HepG2 (cell line): ENCODE measurements at regions not wholly inside any gene's neighbourhood (a gene's known extent, or its start where the extent isn't known, plus 50 kb on each side); places are given as distances from the start of the nearest gene placed in this dataset.
A peak's percentile ranks its signal among the peaks of the same experiment; 100 is the strongest.

Experiments used
- CEBPG ChIP-seq: IDR thresholded peaks from 2 replicates; pipeline ENCODE4 v1.6.1; 2016
- EEA1 ChIP-seq: sonication (generic); formaldehyde crosslinking; IDR thresholded peaks from 2 replicates; pipeline ENCODE4 v1.5.1; 2020; ENCODE audit warnings: mild to moderate bottlenecking, missing genetic modification reagents, borderline replicate concordance
- ELF1 ChIP-seq: sonication (generic); formaldehyde crosslinking; IDR thresholded peaks from 2 replicates; pipeline ENCODE4 v1.4.0; 2020; ENCODE audit warnings: missing genetic modification reagents
- FOSL2 ChIP-seq: sonication (generic); formaldehyde crosslinking; IDR thresholded peaks from 2 replicates; pipeline ENCODE4 v1.4.0; 2020; ENCODE audit warnings: missing genetic modification reagents
- HDAC2 ChIP-seq: sonication (generic); formaldehyde crosslinking; IDR thresholded peaks from 2 replicates; pipeline ENCODE4 v1.4.0; 2020; ENCODE audit warnings: missing genetic modification reagents
- ISL2 ChIP-seq: sonication (generic); formaldehyde crosslinking; IDR thresholded peaks from 2 replicates; pipeline ENCODE4 v1.5.0; 2020; ENCODE audit warnings: missing genetic modification reagents
- MED1 ChIP-seq: sonication (generic); formaldehyde crosslinking; IDR thresholded peaks from 2 replicates; pipeline ENCODE4 v1.4.0; 2020; ENCODE audit warnings: missing genetic modification reagents
- SMAD1 ChIP-seq: sonication (generic); formaldehyde crosslinking; IDR thresholded peaks from 2 replicates; pipeline ENCODE4 v1.4.0; 2020; ENCODE audit warnings: missing genetic modification reagents, low read depth, mild to moderate bottlenecking, borderline replicate concordance
- SOX13 ChIP-seq, 3 experiments: fragments of 450-650 bp in 1 of 3; sonication (generic) in 1 of 3; formaldehyde crosslinking in 1 of 3; IDR thresholded peaks in 2 of 3; conservative IDR thresholded peaks in 1 of 3; 2 replicates each; pipeline versions ENCODE4 v1.5.0 to v1.6.1; 2016 to 2020; ENCODE audit warnings: antibody characterized with exemption in 1 of 3, mild to moderate bottlenecking in 1 of 3, missing compliant biosample characterization in 1 of 3, missing genetic modification reagents in 1 of 3, moderate library complexity in 1 of 3
- SRY ChIP-seq: sonication (generic); formaldehyde crosslinking; IDR thresholded peaks from 2 replicates; pipeline ENCODE4 v1.8.0; 2022; ENCODE audit warnings: mild to moderate bottlenecking, missing genetic modification reagents
- THYN1 ChIP-seq: sonication (generic); formaldehyde crosslinking; IDR thresholded peaks from 2 replicates; pipeline ENCODE4 v1.8.1; 2023; ENCODE audit warnings: low read depth, mild to moderate bottlenecking, moderate library complexity, missing genetic modification reagents, borderline replicate concordance
- TMF1 ChIP-seq: sonication (generic); formaldehyde crosslinking; IDR thresholded peaks from 2 replicates; pipeline ENCODE4 v1.8.1; 2022; ENCODE audit warnings: low read depth, missing genetic modification reagents
- ZBTB7A ChIP-seq: sonication (generic); formaldehyde crosslinking; IDR thresholded peaks from 2 replicates; pipeline ENCODE4 v1.8.0; 2022; ENCODE audit warnings: mild to moderate bottlenecking, missing genetic modification reagents
- ZMYM4 ChIP-seq: sonication (generic); formaldehyde crosslinking; IDR thresholded peaks from 2 replicates; pipeline ENCODE4 v1.8.1; 2023; ENCODE audit warnings: mild to moderate bottlenecking, missing genetic modification reagents
- ZNF382 ChIP-seq: sonication (generic); formaldehyde crosslinking; IDR thresholded peaks from 2 replicates; pipeline ENCODE4 v1.5.0; 2020; ENCODE audit warnings: missing genetic modification reagents, mild to moderate bottlenecking, borderline replicate concordance
- ZNF496 ChIP-seq: sonication (generic); formaldehyde crosslinking; IDR thresholded peaks from 2 replicates; pipeline ENCODE4 v1.8.1; 2023; ENCODE audit warnings: mild to moderate bottlenecking, moderate library complexity, missing genetic modification reagents; ENCODE audit not compliant: insufficient replicate concordance
- ZNF747 ChIP-seq: sonication (generic); formaldehyde crosslinking; IDR thresholded peaks from 2 replicates; pipeline ENCODE4 v1.8.1; 2023; ENCODE audit warnings: missing genetic modification reagents, mild to moderate bottlenecking, borderline replicate concordance
- TF ChIP-seq, protein P1 (sequence below): sonication (generic); formaldehyde crosslinking; IDR thresholded peaks from 2 replicates; pipeline ENCODE4 v1.4.0; 2020; ENCODE audit warnings: missing genetic modification reagents, borderline replicate concordance
- TF ChIP-seq, protein P2 (sequence below): IDR thresholded peaks from 2 replicates; pipeline ENCODE4 v1.6.1; 2016; ENCODE audit warnings: low read depth
- TF ChIP-seq, protein P3 (sequence below): sonication (generic); formaldehyde crosslinking; IDR thresholded peaks from 2 replicates; pipeline ENCODE4 v1.4.0; 2020; ENCODE audit warnings: missing genetic modification reagents

DNA sequence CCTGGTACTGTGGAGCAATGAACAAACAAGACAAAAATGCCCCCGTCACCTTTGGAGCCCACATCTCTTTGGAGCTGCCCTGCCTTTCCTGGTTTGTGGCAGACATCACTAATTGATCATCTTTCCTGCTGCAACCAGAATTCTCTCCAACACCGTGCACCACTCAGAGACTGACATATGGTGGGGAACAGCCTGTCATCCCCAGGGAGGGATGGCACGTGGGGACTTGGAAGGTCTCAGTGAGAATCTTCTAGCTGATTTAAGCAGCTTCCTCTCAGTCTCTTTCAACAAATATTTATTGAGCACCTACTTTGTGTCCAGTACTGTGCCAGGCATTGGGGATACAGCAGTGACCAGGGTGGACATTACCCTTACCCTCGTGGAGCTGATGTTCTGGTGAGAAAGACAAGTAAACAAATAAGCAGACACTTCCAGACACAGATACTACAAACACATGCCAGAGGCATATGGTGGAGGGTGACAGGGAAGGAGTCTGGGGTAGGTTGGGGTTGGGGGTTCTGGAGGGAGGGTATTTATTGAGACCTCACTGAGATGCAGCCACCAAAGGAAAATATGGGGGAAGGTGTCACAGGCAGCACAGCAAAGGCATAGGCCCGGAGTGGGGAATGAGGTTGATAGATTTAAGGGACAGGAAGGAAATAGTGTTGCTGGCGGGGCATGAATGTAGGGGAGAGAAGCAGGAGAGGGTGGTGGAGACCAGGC, 82.3 kb downstream of the CEBPB start (continued):
- no peak for TF ChIP-seq ZNF382 (CRISPR knock-in tag)
- TF ChIP-seq ZNF747 (CRISPR knock-in tag): 0 out of 2 replicates have a peak, but pooled peaks have one; percentile 18
- TF ChIP-seq, protein P1, sequence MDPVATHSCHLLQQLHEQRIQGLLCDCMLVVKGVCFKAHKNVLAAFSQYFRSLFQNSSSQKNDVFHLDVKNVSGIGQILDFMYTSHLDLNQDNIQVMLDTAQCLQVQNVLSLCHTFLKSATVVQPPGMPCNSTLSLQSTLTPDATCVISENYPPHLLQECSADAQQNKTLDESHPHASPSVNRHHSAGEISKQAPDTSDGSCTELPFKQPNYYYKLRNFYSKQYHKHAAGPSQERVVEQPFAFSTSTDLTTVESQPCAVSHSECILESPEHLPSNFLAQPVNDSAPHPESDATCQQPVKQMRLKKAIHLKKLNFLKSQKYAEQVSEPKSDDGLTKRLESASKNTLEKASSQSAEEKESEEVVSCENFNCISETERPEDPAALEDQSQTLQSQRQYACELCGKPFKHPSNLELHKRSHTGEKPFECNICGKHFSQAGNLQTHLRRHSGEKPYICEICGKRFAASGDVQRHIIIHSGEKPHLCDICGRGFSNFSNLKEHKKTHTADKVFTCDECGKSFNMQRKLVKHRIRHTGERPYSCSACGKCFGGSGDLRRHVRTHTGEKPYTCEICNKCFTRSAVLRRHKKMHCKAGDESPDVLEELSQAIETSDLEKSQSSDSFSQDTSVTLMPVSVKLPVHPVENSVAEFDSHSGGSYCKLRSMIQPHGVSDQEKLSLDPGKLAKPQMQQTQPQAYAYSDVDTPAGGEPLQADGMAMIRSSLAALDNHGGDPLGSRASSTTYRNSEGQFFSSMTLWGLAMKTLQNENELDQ (CRISPR knock-in tag): no peak
- no peak for TF ChIP-seq SMAD1 (CRISPR knock-in tag)
- peak; percentile 77; the same call in 1 of the 2 replicates for TF ChIP-seq SOX13 (IDR thresholded peaks at IDR 0.05)
- TF ChIP-seq SOX13 (CRISPR knock-in tag; conservative IDR thresholded peaks at IDR 0.05 in 1 of 2, IDR thresholded peaks at IDR 0.05 in 1 of 2): peak in 1 of 2 experiments; percentile 92; a peak in 2 of 4 replicates
- TF ChIP-seq, protein P2, sequence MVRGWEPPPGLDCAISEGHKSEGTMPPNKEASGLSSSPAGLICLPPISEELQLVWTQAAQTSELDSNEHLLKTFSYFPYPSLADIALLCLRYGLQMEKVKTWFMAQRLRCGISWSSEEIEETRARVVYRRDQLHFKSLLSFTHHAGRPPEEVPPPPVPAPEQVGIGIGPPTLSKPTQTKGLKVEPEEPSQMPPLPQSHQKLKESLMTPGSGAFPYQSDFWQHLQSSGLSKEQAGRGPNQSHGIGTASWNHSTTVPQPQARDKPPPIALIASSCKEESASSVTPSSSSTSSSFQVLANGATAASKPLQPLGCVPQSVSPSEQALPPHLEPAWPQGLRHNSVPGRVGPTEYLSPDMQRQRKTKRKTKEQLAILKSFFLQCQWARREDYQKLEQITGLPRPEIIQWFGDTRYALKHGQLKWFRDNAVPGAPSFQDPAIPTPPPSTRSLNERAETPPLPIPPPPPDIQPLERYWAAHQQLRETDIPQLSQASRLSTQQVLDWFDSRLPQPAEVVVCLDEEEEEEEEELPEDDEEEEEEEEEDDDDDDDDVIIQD: no peak
- no peak for TF ChIP-seq ZBTB7A (CRISPR knock-in tag)
- peak; percentile 56; the same call in 1 of the 2 replicates for TF ChIP-seq CEBPG
- peak; percentile 45; the same call in 1 of the 2 replicates for TF ChIP-seq HDAC2
- TF ChIP-seq TMF1 (CRISPR knock-in tag): no peak
- TF ChIP-seq THYN1: no peak
- TF ChIP-seq ZNF496 (CRISPR knock-in tag): no peak
- TF ChIP-seq, protein P3, sequence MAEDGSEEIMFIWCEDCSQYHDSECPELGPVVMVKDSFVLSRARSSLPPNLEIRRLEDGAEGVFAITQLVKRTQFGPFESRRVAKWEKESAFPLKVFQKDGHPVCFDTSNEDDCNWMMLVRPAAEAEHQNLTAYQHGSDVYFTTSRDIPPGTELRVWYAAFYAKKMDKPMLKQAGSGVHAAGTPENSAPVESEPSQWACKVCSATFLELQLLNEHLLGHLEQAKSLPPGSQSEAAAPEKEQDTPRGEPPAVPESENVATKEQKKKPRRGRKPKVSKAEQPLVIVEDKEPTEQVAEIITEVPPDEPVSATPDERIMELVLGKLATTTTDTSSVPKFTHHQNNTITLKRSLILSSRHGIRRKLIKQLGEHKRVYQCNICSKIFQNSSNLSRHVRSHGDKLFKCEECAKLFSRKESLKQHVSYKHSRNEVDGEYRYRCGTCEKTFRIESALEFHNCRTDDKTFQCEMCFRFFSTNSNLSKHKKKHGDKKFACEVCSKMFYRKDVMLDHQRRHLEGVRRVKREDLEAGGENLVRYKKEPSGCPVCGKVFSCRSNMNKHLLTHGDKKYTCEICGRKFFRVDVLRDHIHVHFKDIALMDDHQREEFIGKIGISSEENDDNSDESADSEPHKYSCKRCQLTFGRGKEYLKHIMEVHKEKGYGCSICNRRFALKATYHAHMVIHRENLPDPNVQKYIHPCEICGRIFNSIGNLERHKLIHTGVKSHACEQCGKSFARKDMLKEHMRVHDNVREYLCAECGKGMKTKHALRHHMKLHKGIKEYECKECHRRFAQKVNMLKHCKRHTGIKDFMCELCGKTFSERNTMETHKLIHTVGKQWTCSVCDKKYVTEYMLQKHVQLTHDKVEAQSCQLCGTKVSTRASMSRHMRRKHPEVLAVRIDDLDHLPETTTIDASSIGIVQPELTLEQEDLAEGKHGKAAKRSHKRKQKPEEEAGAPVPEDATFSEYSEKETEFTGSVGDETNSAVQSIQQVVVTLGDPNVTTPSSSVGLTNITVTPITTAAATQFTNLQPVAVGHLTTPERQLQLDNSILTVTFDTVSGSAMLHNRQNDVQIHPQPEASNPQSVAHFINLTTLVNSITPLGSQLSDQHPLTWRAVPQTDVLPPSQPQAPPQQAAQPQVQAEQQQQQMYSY (CRISPR knock-in tag): no peak
- TF ChIP-seq MED1 (CRISPR knock-in tag): peak; percentile 58; the same call in 1 of the 2 replicates
- peak; percentile 45; the same call in 1 of the 2 replicates for TF ChIP-seq ELF1 (CRISPR knock-in tag)
- no peak for TF ChIP-seq ZMYM4 (CRISPR knock-in tag)
- no peak for TF ChIP-seq EEA1 (CRISPR knock-in tag)
- peak; percentile 52 for TF ChIP-seq ISL2 (CRISPR knock-in tag)
- peak; percentile 45; the same call in 1 of the 2 replicates for TF ChIP-seq FOSL2 (CRISPR knock-in tag)
- 0 out of 2 replicates have a peak, but pooled peaks have one; percentile 10 for TF ChIP-seq SRY
